Right atrium auricular region (tissue), 2 donors: ENCODE measurements at regions not wholly inside any gene's neighbourhood (a gene's known extent, or its start where the extent isn't known, plus 50 kb on each side); places are given as distances from the start of the nearest gene placed in this dataset.

Experiments
- DNase-seq: peaks from one replicate; pipeline ENCODE4 v3.0.0-alpha.2; 2019; ENCODE audit warnings: low spot score
- H3K27ac ChIP-seq, 2 donors: fragments of 200-600 bp; sonication (generic); 1 replicate in 1 of 2; 2 replicates in 1 of 2; pipeline ENCODE4 v1.5.1; 2016 to 2019
- H3K27me3 ChIP-seq, 2 donors: fragments of 200-600 bp; sonication (generic); one replicate each; pipeline versions ENCODE4 v1.5.1 to v1.6.0; 2017 to 2019
- H3K36me3 ChIP-seq: fragments of 200-600 bp; sonication (generic); one replicate; pipeline ENCODE4 v1.5.1; 2016
- H3K4me1 ChIP-seq, 2 donors: fragments of 200-600 bp; sonication (generic); one replicate each; pipeline versions ENCODE4 v1.5.1 to v1.6.0; 2017 to 2019
- H3K4me3 ChIP-seq, 2 donors: fragments of 200-600 bp; sonication (generic); 1 replicate in 1 of 2; 2 replicates in 1 of 2; pipeline ENCODE4 v1.5.1; 2017 to 2019; ENCODE audit warnings: mild to moderate bottlenecking in 1 of 2, moderate library complexity in 1 of 2
- H3K9me3 ChIP-seq, 2 donors: fragments of 200-600 bp; sonication (generic); one replicate each; pipeline ENCODE4 v1.5.1; 2019
- TF ChIP-seq, protein P1 (sequence below), 2 donors: fragments of 200-600 bp; sonication (generic); IDR thresholded peaks; one replicate each; pipeline ENCODE4 v1.5.1; 2019; ENCODE audit warnings: antibody characterized with exemption in 2 of 2

GRCh38 chr20:3328501-3328900 is 79.0 kb downstream of the DNAAF9 start:
- H3K4me1 ChIP-seq = no peaks in the 10 kb centered on the region
- TF ChIP-seq, protein P1, sequence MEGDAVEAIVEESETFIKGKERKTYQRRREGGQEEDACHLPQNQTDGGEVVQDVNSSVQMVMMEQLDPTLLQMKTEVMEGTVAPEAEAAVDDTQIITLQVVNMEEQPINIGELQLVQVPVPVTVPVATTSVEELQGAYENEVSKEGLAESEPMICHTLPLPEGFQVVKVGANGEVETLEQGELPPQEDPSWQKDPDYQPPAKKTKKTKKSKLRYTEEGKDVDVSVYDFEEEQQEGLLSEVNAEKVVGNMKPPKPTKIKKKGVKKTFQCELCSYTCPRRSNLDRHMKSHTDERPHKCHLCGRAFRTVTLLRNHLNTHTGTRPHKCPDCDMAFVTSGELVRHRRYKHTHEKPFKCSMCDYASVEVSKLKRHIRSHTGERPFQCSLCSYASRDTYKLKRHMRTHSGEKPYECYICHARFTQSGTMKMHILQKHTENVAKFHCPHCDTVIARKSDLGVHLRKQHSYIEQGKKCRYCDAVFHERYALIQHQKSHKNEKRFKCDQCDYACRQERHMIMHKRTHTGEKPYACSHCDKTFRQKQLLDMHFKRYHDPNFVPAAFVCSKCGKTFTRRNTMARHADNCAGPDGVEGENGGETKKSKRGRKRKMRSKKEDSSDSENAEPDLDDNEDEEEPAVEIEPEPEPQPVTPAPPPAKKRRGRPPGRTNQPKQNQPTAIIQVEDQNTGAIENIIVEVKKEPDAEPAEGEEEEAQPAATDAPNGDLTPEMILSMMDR (IDR thresholded peaks at IDR 0.05) = no peak
- no peaks in the 10 kb centered on the region for H3K9me3 ChIP-seq
- H3K4me3 ChIP-seq = no peak overlapping the region
- DNase-seq = no peak
- H3K36me3 ChIP-seq = peaks cover 38% of the 10 kb centered on the region
- H3K27ac ChIP-seq = no peak overlapping the region
- no peaks in the 10 kb centered on the region for H3K27me3 ChIP-seq

GRCh38 chr20:3326779-3327521 is 80.5 kb downstream of the DNAAF9 start:
- no peak for DNase-seq
- Histone ChIP-seq H3K36me3 (peaks cover 48% of the 10 kb centered on the region), H3K27me3 (no peaks in the 10 kb centered on the region), H3K4me3 (no peak overlapping the region), H3K9me3 (no peaks in the 10 kb centered on the region), H3K27ac (no peak overlapping the region), H3K4me1 (no peaks in the 10 kb centered on the region)
- TF ChIP-seq, protein P1 (IDR thresholded peaks at IDR 0.05) = no peak

- H3K9me3 ChIP-seq = no peaks in the 10 kb centered on the region
- H3K27me3 ChIP-seq = no peaks in the 10 kb centered on the region
- H3K27ac ChIP-seq = no peak overlapping the region
- no peak for DNase-seq
- TF ChIP-seq, protein P1 (IDR thresholded peaks at IDR 0.05) = no peak
- H3K36me3 ChIP-seq = peaks cover 50% of the 10 kb centered on the region
- H3K4me1 ChIP-seq = no peaks in the 10 kb centered on the region
- no peak overlapping the region for H3K4me3 ChIP-seq
Measured at GRCh38 chr20:3325864-3326263, 81.6 kb downstream of the DNAAF9 start.

DNA sequence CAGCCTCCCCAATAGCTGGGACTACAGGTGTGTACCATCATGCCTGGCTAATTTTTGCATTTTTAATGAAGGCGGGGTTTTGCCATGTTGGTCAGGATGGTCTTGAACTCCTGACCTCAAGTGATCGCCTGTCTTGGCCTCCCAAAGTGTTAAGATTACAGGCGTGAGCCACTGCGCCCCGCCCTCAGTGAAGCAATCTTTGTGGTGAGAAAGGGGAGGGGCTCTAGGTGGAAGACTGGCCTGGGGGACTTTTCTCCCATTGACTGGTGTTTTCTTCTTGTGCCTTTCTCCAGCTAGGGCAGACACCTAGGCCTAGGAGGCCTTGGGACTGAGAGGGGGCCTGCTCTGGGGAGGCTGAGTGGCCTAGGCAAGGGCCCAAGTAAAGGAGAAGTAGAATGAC is 84.1 kb downstream of the DNAAF9 start:
- TF ChIP-seq, protein P1 (IDR thresholded peaks at IDR 0.05) = no peak
- H3K4me1 ChIP-seq = no peaks in the 10 kb centered on the region
- no peak overlapping the region for H3K27ac ChIP-seq
- no peak overlapping the region for H3K4me3 ChIP-seq
- H3K9me3 ChIP-seq = no peaks in the 10 kb centered on the region
- peaks cover 43% of the 10 kb centered on the region for H3K36me3 ChIP-seq
- H3K27me3 ChIP-seq = no peaks in the 10 kb centered on the region
- DNase-seq = no peak

DNA sequence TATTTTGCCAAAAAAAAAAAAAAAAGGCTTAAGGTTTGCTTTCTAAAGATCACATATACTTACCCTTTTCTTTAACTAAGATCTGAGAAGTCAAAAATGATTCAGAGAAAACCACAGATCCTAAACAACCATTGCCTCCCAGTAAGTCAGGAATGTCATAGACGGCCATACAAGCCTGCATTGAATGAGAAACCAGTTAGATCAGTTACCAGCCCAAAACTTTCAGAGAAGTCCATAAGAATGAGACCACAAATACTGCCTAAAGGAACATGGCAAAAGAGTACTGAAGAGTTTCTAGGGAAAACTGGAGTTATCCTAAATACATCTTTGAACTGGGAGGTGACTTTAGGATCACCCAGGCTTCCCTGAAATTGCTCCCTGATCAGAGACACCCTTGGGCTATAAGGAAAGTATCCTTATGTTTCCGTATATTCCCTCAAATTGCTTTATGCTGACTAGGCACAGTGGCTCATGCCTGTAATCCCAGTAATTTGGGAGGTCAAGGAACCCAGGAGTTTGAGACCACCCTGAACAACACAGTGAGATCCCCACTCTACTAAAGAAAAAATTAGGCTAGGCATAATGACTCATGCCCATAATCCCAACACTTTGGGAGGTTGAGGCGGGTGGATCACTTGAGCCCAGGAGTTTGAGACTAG is 79.4 kb upstream of the SLC4A11 start:
- DNase-seq = no peak
- TF ChIP-seq, protein P1 (IDR thresholded peaks at IDR 0.05) = no peak
- Histone ChIP-seq H3K4me3 (no peak overlapping the region), H3K27me3 (no peaks in the 10 kb centered on the region), H3K36me3 (peaks cover 23% of the 10 kb centered on the region), H3K9me3 (no peaks in the 10 kb centered on the region), H3K27ac (no peak overlapping the region), H3K4me1 (peaks cover 0 to 22% of the 10 kb centered on the region in 2 donors)
